Head of caudate nucleus (tissue), 42 donors: ENCODE measurements at regions not wholly inside any gene's neighbourhood (a gene's known extent, or its start where the extent isn't known, plus 50 kb on each side); places are given as distances from the start of the nearest gene placed in this dataset.
"Not testable (repeated sequence)": the region's sequence is repeated elsewhere in the genome, so short reads cannot be mapped to it uniquely, and the experiment has no call there.

Source experiments
- DNase-seq, 42 donors: peaks; one replicate each; pipeline versions ENCODE4 v3.0.0 to v3.0.0-alpha.2; 2020 to 2021; ENCODE audit warnings: mixed read lengths in 7 of 42
- intact Hi-C: fragments of 100-400 bp; cut with DNase I; formaldehyde crosslinking; loops from one replicate; pipeline ENCODE4 v1.15.0; 2022

GRCh38 chrX:147468600-147468999 lies 443.1 kb upstream of the FMR1 start:
- intact Hi-C loops, result no loop called here
- no peak for DNase-seq

DNA sequence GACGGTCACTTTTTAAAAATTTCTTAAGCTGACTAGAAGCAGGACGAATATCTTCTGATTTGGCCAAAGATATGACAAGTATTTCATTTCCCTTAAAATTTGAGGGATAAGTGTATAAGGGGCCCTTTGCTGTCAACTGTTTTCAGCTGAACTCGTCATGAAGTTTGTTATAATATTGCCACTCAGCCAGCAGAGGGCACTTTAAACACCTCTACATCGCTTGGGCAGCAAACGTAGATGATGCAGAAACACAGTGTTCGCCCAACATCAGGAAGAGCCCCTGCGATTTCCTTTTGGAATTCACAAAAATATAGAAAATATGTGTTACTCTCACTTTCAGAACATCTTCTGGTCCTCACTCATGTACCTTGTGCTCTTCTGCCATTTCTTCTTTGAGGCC lies 435.7 kb upstream of the FMR1 start:
- intact Hi-C loops, result no loop called here
- peak in 6 of 42 donors; percentile 1 to 22 (median 10) for DNase-seq

DNA sequence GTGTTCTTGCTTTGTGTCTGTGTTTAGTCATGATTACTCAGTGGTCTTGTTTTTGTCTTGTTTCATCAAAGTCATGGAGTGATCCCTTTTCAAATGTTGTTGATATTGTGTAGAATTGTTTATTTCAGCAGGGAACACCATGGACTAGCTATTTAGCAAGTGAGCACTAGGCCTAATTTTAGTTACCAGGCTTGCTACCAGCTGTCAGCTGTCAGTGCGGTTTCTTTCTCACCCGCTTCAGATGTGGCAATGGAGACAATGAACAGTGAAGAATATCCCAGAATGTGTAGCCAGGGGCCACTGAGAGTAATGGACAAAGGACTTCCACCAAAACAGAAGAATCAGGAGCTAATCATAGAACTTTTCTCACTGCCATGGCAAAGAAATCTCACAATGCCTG lies 432.8 kb upstream of the FMR1 start:
- intact Hi-C loops, result no loop called here

DNA sequence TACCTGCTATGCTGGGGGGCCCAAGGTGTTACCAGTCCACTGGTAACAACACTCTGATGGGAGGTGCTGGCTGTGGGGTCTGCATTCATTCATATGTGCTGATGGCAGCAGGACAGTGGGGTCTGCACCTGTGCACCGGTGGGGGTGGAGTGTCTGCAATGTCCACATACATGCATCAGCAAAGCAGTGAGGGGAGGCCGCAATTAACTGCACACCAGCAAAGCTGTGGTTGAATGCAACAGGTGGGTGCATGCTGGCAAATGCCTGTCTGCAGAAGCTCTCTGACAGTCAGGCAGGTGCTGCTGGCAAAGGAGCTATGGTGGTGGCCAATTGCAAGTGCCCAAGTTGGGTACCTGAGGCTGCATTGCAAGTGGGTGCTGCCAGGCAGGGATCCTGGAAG lies 426.5 kb upstream of the FMR1 start:
- no peak for DNase-seq
- intact Hi-C loops, result no loop called here

More for the DNA sequence above, 432.8 kb upstream of the FMR1 start:
- DNase-seq, result no peak

- intact Hi-C loops, result no loop called here
- no peak for DNase-seq
Measured at GRCh38 chrX:147494365-147494764, 417.4 kb upstream of the FMR1 start.

- no peak for DNase-seq
- intact Hi-C loops, result no loop called here
Measured at GRCh38 chrX:147498796-147499195, 412.9 kb upstream of the FMR1 start.

DNA sequence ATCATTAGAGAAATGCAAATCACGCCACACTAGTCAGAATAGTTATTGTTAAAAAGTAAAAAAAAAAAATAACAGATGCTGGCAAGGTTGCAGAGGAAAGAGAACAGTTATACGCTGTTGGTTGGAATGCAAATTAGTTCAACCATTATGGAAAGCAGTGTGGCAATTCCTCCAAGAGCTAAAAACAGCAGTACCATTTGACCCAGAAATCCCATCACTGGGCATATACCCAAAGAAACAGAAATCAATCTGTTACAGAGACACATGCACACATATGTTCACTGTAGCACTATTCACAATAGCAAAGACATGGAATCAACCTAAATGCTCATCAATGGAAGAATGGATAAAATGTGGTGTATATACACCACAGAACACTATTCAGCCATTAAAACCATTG lies 388.7 kb upstream of the FMR1 start:
- DNase-seq, result no peak

DNA sequence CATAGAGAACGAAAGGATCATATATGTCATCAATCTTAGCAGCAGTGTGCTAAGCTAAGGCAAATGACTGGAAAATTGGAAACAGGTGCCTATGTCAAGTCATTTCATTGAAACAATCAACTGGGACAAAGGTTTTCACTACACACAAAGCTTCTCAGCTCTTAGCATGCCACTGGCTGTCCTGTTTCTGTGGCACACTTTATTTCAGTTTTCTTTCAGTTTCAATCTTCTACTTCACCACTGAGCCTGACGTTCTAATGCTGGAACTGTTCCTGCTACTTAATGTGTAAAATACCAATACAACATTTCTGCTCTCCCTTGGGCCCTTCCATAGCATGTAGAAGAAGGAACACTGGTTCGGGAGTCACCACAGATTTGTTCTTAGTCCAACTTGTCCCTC lies 378.3 kb upstream of the FMR1 start:
- intact Hi-C loops, result no loop called here
- no peak for DNase-seq

More for the DNA sequence above, 388.7 kb upstream of the FMR1 start:
- intact Hi-C loops, result no loop called here

DNA sequence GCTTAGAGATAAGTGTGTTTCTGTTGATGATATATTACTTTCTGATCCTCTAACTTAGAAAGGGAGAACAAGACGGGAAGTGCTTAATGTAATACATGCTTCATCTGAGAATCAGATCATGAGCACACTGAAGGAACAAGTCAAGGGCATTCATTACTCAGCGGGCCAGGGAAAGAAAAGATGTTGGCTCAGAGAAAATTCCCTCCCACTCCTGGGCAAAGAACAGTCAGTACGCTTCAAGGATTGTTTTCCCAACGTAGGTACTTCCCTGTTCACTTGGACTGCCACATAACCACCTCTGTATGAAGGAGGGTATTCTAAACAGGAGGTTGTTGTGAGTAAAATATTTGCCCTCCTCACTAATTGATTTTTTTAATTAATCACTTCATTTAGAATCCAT lies 374.5 kb upstream of the FMR1 start:
- no peak for DNase-seq
- intact Hi-C loops, result no loop called here

DNA sequence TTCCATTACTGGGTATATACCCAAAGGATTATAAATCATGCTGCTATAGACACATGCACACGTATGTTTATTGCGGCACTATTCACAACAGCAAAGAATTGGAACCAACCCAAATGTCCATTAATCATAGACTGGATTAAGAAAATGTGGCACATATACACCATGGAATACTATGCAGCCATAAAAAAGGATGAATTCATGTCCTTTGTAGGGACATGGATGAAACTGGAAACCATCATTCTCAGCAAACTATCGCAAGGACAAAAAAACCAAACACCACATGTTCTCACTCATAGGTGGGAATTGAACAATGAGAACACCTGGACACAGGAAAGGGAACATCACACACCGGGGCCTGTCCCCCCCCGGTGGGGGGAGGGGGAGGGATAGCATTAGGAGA lies 363.7 kb upstream of the FMR1 start:
- DNase-seq, intact Hi-C loops: not testable (repeated sequence)

GRCh38 chrX:147550217-147550616 lies 361.5 kb upstream of the FMR1 start:
- DNase-seq, result peak in 22 of 42 donors; percentile 1 to 42 (median 11)
- intact Hi-C loops, result no loop called here

GRCh38 chrX:147559191-147559590 lies 352.5 kb upstream of the FMR1 start:
- no peak for DNase-seq
- intact Hi-C loops, result no loop called here

- DNase-seq, result no peak
Measured at GRCh38 chrX:147565237-147565636, 346.5 kb upstream of the FMR1 start.

GRCh38 chrX:147570483-147570882 lies 341.2 kb upstream of the FMR1 start:
- no peak for DNase-seq
- intact Hi-C loops, result no loop called here

More at GRCh38 chrX:147565237-147565636, 346.5 kb upstream of the FMR1 start:
- intact Hi-C loops, result no loop called here

DNA sequence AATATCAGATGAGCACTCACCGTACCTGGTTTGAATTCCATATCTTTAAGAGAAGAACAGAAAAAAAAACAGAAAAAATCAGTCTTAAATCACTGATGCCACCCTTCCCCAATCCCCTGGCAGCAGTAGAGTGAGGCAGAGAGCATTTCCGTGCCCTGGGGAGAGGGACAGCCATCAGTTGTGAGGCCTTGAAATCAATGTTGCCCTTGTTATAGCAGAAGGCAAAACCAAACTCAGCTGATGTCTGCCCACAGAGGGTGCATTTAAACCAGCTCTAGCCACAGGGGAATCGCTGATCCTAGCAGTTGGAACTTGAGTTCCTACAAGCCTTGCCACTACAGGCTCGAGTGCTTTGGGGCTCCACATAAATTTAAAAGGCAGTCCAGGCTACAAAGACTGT lies 338.5 kb upstream of the FMR1 start:
- no peak for DNase-seq
- intact Hi-C loops, result no loop called here

- no peak for DNase-seq
- intact Hi-C loops, result no loop called here
Measured at GRCh38 chrX:147602176-147602696, 309.5 kb upstream of the FMR1 start.

GRCh38 chrX:147626605-147627004 lies 285.1 kb upstream of the FMR1 start:
- intact Hi-C loops, result no loop called here
- no peak for DNase-seq

DNA sequence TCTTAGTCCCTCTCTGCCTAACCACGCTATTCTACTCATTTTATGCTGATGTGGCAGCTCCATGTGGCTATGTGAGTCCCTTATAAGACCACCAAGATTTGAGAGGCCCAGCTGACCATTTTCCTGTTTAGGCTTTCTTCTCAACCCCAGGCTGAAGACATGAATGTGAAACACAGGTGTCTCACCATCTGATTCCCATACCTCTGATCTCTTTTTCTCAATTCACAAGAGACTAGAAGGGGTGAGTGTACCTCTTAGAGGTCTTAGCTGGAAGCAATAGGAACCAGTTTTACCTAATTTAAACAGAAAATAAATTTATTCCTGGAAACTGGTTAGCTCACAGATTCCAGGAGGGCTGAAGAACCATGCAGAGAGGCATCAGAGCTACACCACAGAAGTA lies 276.5 kb upstream of the FMR1 start:
- intact Hi-C loops, result no loop called here
- DNase-seq, result no peak

DNA sequence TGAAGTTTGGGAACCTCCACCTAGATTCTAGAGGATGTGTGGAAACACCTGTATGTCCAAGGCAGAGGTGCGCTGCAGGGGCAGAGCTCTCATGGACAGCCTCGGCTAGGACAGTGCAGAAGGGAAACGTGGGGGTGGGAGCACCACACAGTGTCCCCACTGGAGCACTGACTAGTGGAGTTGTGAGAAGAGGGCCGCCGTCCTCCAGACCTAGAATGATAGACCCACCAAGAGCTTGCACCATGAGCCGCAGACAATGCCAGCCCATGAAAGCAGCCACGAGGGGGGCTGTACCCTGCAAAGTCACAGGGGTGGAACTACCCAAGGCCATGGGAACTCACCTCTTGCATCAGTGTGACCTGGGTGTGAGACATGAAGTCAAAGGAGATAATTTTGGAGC lies 274.5 kb upstream of the FMR1 start:
- intact Hi-C loops, result no loop called here
- no peak for DNase-seq

DNA sequence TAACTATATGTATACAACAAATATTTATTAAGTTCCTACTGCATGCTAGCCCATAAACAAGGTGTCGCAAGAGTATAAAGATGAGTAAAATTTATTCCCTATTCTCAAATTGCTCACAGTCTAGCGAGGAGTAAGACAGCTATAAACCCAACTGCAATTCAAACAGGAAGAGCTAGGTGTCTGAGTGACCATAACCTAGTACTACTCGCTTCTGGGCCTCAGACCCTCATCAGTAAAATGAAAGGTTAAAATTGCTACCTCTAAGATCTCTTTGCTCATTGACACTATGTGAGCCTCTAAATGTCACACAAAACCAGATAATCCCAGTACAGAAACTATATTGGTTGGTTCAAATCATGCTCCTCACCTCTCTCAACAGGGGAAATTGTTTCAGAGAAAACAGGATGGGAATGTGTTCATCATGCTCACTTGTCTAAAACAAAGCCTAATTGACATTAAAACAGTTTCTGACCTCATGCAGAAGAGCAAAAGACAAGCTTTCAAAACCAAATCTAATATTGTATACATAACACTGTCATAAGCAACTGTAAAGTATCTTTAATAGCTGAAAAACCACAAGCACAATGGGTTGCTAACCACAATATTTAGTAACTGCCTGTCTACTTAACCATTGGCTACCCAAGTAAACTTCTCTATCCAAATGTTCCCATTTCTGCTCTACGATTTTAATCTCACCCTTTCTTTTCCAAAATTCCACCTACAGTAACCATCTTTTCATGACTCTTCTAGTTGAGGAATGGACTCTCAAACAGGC lies 264.6 kb upstream of the FMR1 start:
- no peak for DNase-seq
- intact Hi-C loops, result no loop called here

DNA sequence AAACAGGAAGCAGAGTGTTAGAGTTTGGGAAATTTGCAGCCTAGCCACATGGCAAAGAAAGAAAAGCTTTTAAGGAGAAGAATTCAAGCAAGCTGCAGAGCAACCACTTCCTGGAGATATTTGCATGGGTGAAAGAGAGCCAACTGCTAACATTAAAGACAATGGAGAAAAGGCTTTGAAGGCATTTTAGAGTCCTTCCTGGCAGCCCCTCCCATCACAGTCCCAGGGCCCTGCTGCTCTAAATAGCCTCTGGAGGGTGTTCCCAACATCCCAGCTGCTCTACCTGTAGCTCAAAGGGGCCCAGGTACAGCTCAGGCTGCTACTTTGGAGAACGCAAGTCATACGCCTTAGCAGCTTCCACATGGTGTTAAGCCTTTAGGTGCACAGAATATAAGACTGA lies 235.9 kb upstream of the FMR1 start:
- no peak for DNase-seq
- intact Hi-C loops, result no loop called here
